Cardiac fibroblast (primary cell): ENCODE measurements at regions not wholly inside any gene's neighbourhood (a gene's known extent, or its start where the extent isn't known, plus 50 kb on each side); places are given as distances from the start of the nearest gene placed in this dataset.

Experiments
- DNase-seq, 2 donors: peaks; one replicate each; pipeline versions ENCODE4 v3.0.0 to v3.0.0-alpha.2; 2010; ENCODE audit warnings: low read depth in 2 of 2
- H3K4me3 ChIP-seq, 2 donors: replicated peaks in 1 of 2; 1 replicate in 1 of 2; 2 replicates in 1 of 2; pipeline ENCODE4 v1.5.1; 2011; ENCODE audit warnings: low read depth in 2 of 2, low read length in 2 of 2, mild to moderate bottlenecking in 2 of 2, moderate library complexity in 1 of 2
- TF ChIP-seq, protein P1 (sequence below): IDR thresholded peaks from one replicate; pipeline ENCODE4 v1.5.1; 2011; ENCODE audit warnings: low read depth, mild to moderate bottlenecking, low read length, inconsistent platforms

GRCh38 chr18:54531402-54532065 lies 59.5 kb upstream of the DYNAP start:
- no peak for DNase-seq
- TF ChIP-seq, protein P1, sequence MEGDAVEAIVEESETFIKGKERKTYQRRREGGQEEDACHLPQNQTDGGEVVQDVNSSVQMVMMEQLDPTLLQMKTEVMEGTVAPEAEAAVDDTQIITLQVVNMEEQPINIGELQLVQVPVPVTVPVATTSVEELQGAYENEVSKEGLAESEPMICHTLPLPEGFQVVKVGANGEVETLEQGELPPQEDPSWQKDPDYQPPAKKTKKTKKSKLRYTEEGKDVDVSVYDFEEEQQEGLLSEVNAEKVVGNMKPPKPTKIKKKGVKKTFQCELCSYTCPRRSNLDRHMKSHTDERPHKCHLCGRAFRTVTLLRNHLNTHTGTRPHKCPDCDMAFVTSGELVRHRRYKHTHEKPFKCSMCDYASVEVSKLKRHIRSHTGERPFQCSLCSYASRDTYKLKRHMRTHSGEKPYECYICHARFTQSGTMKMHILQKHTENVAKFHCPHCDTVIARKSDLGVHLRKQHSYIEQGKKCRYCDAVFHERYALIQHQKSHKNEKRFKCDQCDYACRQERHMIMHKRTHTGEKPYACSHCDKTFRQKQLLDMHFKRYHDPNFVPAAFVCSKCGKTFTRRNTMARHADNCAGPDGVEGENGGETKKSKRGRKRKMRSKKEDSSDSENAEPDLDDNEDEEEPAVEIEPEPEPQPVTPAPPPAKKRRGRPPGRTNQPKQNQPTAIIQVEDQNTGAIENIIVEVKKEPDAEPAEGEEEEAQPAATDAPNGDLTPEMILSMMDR = no peak
- H3K4me3 ChIP-seq = no peak overlapping the region

- TF ChIP-seq, protein P1 = no peak
- no peak overlapping the region for H3K4me3 ChIP-seq
- no peak for DNase-seq
Observed at GRCh38 chr18:54532222-54532621, 58.8 kb upstream of the DYNAP start.

GRCh38 chr18:54532962-54533361 lies 58.1 kb upstream of the DYNAP start:
- no peak for DNase-seq
- H3K4me3 ChIP-seq = no peak overlapping the region
- TF ChIP-seq, protein P1 = no peak
